HG03378 (cell line): ENCODE measurements at regions not wholly inside any gene's neighbourhood (a gene's known extent, or its start where the extent isn't known, plus 50 kb on each side); places are given as distances from the start of the nearest gene placed in this dataset.
"Not testable (repeated sequence)": the region's sequence is repeated elsewhere in the genome, so short reads cannot be mapped to it uniquely, and the experiment has no call there.

Experiments
- ATAC-seq: cut with Tn5 transposase; IDR thresholded peaks from one replicate; pipeline ENCODE4 v1.9.1; 2021; ENCODE audit warnings: mild to moderate bottlenecking, moderate library complexity; ENCODE audit not compliant: unreplicated experiment

DNA sequence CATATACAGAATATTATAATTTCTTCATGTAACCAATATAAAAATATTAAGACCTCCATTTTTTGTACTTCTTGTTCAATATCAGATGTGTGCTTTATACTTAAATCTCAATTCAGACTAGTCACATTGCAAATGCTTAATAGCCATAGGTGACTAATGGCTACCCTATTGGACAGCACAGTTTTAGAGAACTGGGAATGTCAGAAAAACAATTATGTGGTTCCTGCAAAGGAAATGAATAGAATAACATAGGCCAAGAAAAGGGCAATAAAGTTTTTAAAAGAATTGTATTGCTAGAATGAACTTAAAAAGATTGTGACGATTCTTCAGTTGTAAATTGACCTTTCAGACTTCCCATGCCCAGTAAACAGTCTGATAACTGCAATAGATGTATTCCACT is 843.0 kb downstream of the METTL15 start:
- no peak for ATAC-seq

- no peak for ATAC-seq
Measured at GRCh38 chr11:28939381-28939780, 831.2 kb downstream of the METTL15 start.

DNA sequence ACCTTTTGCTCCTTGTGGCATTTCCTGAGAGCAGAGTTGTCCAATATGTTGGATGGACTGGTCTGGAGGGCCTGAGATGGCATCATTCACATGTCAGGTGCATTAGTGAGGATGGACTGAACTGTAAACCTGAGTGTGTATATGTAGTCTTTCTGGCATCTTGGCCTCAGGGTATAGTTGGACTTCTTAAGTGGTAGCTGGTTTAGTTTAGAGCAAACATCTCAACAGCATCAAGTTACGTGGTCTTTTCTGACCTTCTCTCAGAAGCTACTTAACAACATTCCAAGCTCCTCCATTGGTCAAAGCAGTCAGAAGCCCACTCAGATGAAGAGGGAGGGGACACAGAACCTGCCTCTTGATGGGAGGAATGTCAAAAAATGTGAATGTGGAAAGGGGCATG is 829.9 kb downstream of the METTL15 start:
- ATAC-seq = no peak

DNA sequence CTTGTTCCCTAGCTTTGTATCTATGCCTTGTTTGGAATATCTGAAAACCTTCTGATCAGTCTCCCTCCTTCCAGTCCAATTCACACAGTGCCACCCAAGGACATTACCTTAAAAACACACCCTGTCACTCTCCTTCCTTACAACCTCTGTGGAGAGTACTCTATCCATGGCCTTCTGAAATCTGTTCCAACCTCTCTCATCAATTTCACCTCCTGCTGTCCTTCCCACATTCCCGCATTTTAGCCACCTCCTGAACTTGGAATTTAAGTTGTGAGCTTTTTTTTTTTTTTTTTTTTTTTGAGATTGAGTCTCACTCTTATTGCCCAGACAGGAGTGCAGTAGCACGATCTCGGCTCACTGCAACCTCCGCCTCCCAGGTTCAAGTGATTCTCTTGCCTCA is 824.8 kb downstream of the METTL15 start:
- ATAC-seq = no peak

- ATAC-seq = no peak
Measured at GRCh38 chr11:28924004-28924403, 815.8 kb downstream of the METTL15 start.

- no peak for ATAC-seq
Measured at GRCh38 chr11:28922386-28922981, 814.3 kb downstream of the METTL15 start.

DNA sequence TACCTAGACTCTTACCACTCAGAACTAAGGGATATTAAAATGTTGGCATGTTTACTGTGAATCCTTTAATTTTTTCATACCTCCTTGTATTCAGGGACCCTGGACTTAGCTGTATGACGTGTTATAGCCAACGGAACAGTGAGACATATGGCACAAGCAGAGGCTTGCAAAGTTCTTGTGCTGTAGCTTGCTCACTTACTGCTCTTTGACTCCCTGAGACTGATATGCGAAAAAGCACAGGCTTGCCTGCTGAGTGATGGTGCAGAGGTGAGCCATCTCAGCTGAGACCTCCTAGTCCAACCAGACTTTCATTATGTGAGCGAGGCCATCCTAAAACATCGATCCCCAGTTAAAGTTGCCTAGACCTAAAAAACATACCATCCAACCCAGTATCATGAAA is 811.0 kb downstream of the METTL15 start:
- no peak for ATAC-seq

GRCh38 chr11:28913883-28914282 is 805.7 kb downstream of the METTL15 start:
- no peak for ATAC-seq

- no peak for ATAC-seq
Measured at GRCh38 chr11:28911829-28912228, 803.6 kb downstream of the METTL15 start.

GRCh38 chr11:28910926-28911325 is 802.7 kb downstream of the METTL15 start:
- no peak for ATAC-seq

DNA sequence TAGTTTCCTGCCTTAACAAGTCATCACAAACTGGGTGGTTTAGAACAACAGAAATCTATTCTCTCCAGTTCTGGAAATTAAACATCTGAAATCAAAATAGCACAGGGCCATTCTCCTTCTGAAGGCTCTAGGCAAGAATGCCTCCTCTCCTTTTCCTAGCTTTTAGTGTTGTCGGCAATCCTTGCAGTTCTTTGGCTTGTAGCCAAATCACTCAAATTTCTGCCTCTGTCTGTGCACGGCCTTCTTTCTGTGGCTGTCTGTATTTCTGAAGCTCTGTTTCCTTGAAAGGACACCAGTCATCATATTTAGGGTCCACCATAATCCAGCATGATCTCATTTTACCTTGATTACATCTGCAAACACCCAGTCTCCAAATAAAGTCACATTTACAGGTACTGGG is 795.5 kb downstream of the METTL15 start:
- ATAC-seq = no peak

DNA sequence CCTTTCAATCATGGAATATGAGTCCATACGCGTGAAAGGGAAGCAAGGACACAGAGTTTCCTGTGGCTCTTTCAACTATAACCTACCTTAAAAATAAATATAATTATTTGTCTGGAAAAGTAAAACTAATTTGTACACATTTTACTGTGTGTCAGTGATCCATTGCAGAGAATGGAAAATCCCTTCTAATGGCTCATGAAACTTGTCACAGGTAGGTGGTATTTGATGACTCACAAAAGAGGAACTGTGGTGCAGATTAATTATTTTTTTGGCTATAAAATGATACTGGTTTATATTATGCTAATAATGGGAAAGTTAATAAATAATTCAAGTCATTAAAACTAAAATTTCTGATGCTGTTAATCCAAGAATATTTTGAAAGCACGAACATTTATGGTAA is 792.2 kb downstream of the METTL15 start:
- no peak for ATAC-seq

- ATAC-seq = no peak
Measured at GRCh38 chr11:28899706-28900105, 791.5 kb downstream of the METTL15 start.

- not testable (repeated sequence) for ATAC-seq
Measured at GRCh38 chr11:28890601-28891040, 782.4 kb downstream of the METTL15 start.

- ATAC-seq = no peak
Measured at GRCh38 chr11:28887681-28888080, 779.5 kb downstream of the METTL15 start.

- ATAC-seq = no peak
Measured at GRCh38 chr11:28879869-28880268, 771.7 kb downstream of the METTL15 start.

- no peak for ATAC-seq
Measured at GRCh38 chr11:28878025-28878424, 769.8 kb downstream of the METTL15 start.

DNA sequence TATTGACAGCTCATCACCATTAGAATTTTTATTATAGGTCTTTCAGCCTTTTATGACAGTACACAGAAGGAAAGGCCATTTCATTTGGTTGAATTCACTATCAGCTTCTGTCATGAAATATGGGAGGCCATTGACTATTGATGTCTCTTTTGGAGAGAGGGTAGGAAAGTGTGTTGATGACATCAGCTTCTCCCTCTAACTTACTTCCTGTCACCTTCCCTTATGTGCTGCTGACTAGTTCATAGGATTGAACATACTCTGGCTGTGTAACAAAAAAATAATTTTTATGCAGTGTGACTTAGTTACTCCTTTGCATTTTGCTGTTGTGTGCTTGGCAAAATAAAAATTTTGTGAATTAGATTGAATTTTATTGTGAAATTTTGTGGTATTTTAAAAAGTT is 769.2 kb downstream of the METTL15 start:
- no peak for ATAC-seq

GRCh38 chr11:28874706-28875105 is 766.5 kb downstream of the METTL15 start:
- ATAC-seq = no peak

- no peak for ATAC-seq
Measured at GRCh38 chr11:28871090-28871489, 762.9 kb downstream of the METTL15 start.

- no peak for ATAC-seq
Measured at GRCh38 chr11:28863422-28863821, 755.2 kb downstream of the METTL15 start.

DNA sequence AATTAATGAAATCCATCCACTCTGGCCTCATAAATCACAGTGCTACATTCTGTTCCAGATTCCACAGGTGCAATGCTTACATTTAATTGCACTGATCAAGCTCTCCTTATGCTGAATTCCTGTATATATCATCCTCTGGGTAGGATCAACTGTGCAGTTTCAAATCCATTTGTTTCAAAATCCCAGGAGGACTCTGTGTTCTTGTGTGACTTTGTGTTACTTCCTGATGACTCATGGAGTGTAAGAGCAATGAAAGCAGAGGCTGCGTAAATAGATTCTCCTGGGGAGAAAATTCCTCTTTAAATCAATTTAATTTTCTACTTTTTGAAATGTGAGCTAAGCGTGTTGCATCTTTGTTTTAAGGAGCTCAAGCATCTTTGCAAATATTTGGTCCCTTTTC is 752.7 kb downstream of the METTL15 start:
- ATAC-seq = no peak

GRCh38 chr11:28858076-28858475 is 749.9 kb downstream of the METTL15 start:
- ATAC-seq = no peak
